ENCODE measurements at regions not wholly inside any gene's neighbourhood (a gene's known extent, or its start where the extent isn't known, plus 50 kb on each side); places are given as distances from the start of the nearest gene placed in this dataset.
A peak's percentile ranks its signal among the peaks of the same experiment; 100 is the strongest.
"Not testable (repeated sequence)": the region's sequence is repeated elsewhere in the genome, so short reads cannot be mapped to it uniquely, and the experiment has no call there.

DNA sequence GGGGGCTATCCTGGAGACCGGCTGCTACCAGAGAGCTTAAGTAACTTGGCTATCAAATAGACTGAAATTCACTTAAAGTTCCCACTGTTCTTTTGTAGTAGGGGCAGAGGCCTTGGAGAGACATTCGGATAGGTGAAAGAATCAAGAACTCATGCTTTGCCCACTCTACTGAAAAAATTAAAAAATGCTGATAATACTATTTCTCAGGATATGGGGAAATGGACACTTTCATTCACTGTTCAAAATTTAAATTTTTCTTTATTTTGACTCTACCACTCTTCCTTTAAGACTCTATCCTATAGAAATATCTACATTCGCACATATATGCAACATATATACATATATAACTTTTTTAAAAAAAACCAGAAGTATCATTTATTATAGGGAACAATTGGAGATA lies 117.8 kb upstream of the CHD6 start:
- no peak for FAIRE-seq
- DNase-seq (ENCODE audit: insufficient read length, low spot score): no peak

DNA sequence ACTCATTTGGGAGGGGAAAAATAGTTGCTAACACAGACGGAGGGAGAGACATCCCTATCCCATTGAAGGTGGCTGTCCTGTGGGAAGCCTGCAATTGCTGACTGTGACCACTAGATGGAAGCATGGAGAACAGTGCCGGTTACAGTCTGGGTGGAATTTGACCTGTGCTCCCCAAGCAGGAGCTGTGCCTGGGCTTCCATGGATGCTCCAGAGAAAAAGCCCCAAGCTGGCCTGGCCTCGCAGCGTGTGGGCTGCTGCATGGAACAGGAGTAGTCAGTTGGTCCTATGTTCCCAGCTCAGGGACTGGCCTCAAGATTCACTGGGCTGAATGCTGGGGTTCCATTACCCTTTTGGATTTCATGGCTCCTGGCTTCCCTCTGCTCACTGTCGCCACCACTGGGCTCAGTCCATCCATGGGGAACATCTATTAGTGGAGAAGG lies 116.3 kb upstream of the CHD6 start:
- no peak for FAIRE-seq
- peak; percentile 33 for DNase-seq (ENCODE audit: insufficient read length, low spot score)

DNA sequence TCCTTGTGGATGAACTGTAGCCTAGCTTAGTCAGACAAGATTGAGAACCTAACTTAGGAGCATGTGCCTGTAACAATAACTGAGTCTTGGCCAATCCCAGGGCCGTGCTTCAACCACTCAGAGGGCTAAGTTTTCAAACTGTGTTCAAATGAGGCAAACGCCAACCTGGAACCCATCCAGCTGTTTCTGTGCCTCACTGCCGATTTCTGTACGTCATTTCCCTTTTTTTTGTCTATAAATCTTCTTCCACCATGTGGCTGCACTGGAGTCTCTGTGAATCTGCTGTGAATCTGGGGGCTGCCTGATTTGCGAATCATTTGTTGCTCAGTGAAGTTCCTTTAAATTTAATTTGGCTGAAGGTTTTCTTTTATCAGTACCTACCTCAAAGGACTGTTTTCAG lies 115.0 kb upstream of the CHD6 start:
- FAIRE-seq (no peak), DNase-seq (ENCODE audit: insufficient read length, low spot score) (no peak)

DNA sequence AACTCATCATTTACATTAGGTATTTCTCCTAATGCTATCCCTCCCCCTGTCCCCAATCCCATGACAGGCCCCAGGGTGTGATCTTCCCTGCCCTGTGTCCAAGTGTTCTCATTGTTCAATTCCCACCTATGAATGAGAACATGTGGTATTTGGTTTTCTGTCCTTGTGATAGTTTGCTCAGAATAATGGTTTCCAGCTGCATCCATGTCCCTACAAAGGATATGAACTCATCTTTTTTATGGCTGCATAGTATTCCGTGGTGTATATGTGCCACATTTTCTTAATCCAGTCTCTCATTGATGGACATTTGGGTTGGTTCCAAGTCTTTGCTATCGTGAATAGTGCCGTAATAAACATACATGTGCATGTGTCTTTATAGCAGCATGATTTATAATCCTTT lies 113.0 kb upstream of the CHD6 start:
- FAIRE-seq; DNase-seq (ENCODE audit: insufficient read length, low spot score): not testable (repeated sequence)

GRCh38 chr20:41727681-41728080 lies 109.5 kb upstream of the CHD6 start:
- not testable (repeated sequence) for DNase-seq (ENCODE audit: insufficient read length, low spot score); FAIRE-seq

DNA sequence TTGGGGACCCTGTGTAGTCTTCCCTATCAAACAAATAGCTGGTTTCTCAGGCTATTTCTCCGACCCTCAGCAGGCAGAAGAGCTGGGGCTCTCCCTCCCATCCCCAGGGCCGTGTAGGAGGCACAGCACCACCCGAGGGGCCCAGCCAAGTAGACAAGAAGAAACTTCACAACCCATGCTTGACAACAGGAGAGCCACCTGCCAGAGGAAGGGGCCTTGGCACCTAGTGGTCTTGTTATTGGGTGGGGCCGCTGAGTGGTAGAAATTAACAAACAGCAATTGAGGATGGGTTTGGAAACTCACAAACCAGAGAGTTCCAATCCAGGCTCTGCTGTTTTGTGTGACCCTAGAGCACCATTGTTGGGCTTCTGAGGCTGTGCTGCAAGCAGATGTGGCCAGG lies 108.5 kb upstream of the CHD6 start:
- no peak for FAIRE-seq
- no peak for DNase-seq (ENCODE audit: insufficient read length, low spot score)

DNA sequence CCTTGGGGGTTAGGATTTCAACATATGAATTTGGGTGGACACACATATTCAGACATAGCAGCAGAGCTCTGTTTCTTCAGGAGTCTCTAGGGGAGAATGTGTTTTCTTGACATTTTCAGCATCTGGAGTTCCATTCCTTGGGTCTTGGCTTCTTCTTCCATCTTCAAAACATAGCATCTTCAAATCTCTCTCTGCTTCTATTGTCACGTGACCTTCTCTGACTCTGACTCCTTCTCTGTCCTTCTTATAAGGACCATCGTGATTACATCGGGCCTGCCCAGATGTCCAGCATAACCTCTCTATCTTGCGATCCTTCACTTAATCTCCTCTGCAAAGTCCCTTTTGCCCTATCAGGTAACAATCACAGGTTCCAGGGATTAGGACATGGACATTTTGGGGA lies 101.0 kb upstream of the CHD6 start:
- FAIRE-seq (no peak), DNase-seq (ENCODE audit: insufficient read length, low spot score) (no peak)

DNA sequence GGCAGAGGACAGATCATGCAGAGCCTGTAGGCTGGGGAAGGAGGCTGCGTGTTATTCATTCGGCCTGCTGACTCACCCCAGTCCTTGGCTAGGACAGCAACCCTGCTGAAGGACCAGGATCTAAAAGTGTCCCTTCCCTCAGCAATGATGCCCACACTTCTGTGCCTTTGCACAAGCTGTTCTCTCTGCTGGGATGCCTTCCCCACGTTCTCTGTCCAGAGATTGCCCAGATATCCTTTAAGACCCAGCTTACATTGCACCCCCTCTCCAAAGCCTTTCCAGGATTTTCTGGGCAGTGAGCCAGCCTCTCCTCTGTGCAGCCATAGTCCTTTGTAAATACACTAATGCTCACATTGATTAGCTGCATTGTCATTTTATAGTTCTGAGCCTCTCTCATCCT lies 99.3 kb upstream of the CHD6 start:
- DNase-seq (ENCODE audit: insufficient read length, low spot score) (no peak), FAIRE-seq (no peak)

- no peak for FAIRE-seq
- DNase-seq (ENCODE audit: insufficient read length, low spot score): no peak
Measured at GRCh38 chr20:41716911-41717310, 98.7 kb upstream of the CHD6 start.

- no peak for DNase-seq (ENCODE audit: insufficient read length, low spot score)
- no peak for FAIRE-seq
Measured at GRCh38 chr20:41716436-41716835, 98.3 kb upstream of the CHD6 start.

DNA sequence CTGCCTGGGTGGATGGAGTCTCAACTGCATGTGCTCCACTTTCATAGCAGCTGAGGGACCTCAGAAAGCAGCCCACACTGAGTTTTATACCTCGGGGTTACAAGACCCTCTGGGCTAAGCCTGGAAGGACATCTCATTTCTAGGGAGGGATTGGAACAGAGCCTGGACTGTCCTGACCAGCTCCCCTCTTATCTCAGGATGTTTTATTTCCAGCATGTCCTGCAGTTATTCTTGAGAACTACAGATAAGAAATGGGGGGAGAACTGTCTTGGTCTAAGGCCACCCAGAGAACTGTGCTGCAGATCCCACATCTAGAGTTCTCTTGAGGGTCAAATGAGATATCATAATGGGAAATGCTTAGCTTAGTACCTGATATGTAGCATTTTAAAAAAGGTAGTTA lies 97.3 kb upstream of the CHD6 start:
- FAIRE-seq: no peak

DNA sequence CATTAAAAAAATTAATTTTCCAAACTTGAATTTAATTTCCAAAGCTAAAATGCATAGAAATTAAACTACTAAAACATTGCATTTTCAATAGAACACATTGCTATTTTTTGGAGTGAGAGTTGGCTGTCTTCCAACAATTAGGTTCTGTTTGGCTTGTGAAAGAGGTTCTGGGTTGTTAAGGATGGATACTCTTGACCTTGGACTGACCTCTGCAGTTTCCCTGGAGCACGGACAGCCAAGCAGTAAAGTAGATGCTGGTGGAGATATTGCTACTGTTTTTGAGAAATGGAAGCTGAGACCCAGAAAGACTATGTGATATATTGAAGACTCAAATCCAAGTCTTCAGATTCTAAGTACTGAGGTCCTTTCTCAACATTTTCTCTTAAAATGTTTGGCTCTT lies 95.9 kb upstream of the CHD6 start:
- DNase-seq (ENCODE audit: insufficient read length, low spot score) (no peak), FAIRE-seq (no peak)

More for the DNA sequence above, 97.3 kb upstream of the CHD6 start:
- DNase-seq (ENCODE audit: insufficient read length, low spot score): no peak

- no peak for FAIRE-seq
Measured at GRCh38 chr20:41704896-41705295, 86.7 kb upstream of the CHD6 start.

GRCh38 chr20:41702647-41703046 lies 84.5 kb upstream of the CHD6 start:
- no peak for FAIRE-seq
- DNase-seq (ENCODE audit: insufficient read length, low spot score): no peak

More at GRCh38 chr20:41704896-41705295, 86.7 kb upstream of the CHD6 start:
- DNase-seq (ENCODE audit: insufficient read length, low spot score): no peak

GRCh38 chr20:41701588-41702348 lies 83.6 kb upstream of the CHD6 start:
- FAIRE-seq: no peak
- DNase-seq (ENCODE audit: insufficient read length, low spot score): no peak

DNA sequence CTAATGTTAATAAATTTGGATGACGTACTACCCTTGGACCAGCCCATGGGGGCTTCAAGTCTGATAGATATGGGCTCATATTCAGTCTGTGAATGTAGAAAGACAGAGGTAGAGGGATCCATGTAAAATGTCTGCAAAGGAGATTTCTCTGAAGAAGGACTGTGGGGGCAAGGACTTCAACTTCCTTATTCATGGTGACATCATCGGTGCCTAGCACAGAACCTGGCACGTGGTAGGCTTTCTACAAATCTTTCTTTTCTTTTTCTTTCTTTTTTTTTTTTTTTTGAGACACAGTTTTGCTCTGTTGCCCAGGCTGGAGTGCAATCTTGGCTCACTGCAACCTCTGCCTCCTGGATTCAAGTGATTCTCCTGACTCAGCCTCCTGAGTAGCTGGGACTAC lies 81.5 kb upstream of the CHD6 start:
- not testable (repeated sequence) for DNase-seq (ENCODE audit: insufficient read length, low spot score); FAIRE-seq

DNA sequence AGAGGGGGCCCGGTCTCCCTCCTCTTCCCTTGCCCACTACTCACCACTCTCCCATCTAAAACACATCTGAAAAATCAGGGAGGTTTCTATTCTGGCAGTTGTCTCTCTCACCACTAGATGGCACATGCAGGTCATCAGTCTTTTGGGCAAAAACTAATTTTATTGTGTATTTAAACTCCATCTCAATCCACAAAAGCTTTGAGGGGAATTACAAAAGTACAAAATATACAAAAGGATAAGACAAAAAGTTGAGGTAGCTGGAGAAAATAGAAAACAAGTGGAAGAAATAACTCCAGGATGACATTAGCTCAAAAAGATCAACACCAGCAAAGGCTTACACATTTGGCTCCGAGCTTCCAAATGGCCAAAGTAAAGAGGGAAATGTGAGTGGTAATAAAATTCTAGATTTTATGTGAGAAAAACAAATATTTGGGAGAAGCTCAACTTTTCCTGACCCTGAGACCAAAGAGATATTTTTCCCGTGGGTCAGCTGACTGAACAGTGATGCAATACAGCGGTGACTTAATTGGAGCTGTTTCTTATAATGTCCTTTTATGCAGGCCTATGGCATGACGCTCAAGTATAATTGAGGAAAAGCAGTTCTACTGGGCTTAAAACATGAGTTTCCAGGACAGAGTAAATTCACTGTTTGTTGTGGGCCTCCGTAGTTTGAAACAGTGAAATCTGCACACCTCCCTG lies 79.8 kb upstream of the CHD6 start:
- no peak for DNase-seq (ENCODE audit: insufficient read length, low spot score)
- FAIRE-seq: no peak

GRCh38 chr20:41696428-41696827 lies 78.3 kb upstream of the CHD6 start:
- no peak for FAIRE-seq
- DNase-seq (ENCODE audit: insufficient read length, low spot score): no peak

GRCh38 chr20:41694796-41695195 lies 76.6 kb upstream of the CHD6 start:
- no peak for DNase-seq (ENCODE audit: insufficient read length, low spot score)
- no peak for FAIRE-seq

GRCh38 chr20:41693136-41693979 lies 75.2 kb upstream of the CHD6 start:
- peak; percentile 37 for DNase-seq (ENCODE audit: insufficient read length, low spot score)
- peak; percentile 96 for FAIRE-seq

- DNase-seq (ENCODE audit: insufficient read length, low spot score) (peak; percentile 28), FAIRE-seq (peak; percentile 90)
Measured at GRCh38 chr20:41692479-41693135, 74.4 kb upstream of the CHD6 start.

Measured in GM19239 (cell line).